ENCODE measurements at regions not wholly inside any gene's neighbourhood (a gene's known extent, or its start where the extent isn't known, plus 50 kb on each side); places are given as distances from the start of the nearest gene placed in this dataset.

GRCh38 chr10:36564433-36564832 is 561.0 kb upstream of the ANKRD30A start:
- no peak for DNase-seq (ENCODE audit: low read depth, low spot score)

GRCh38 chr10:36559412-36560400 is 565.7 kb upstream of the ANKRD30A start:
- H3K4me1 ChIP-seq (ENCODE audit: insufficient read depth, insufficient read length): no peaks in the 10 kb centered on the region
- DNase-seq (ENCODE audit: low read depth, low spot score): no peak
- H3K9ac ChIP-seq (ENCODE audit: insufficient read length, low read depth): no peak overlapping the region
- no peaks in the 10 kb centered on the region for H3K27me3 ChIP-seq (ENCODE audit: insufficient read depth, insufficient read length)
- TF ChIP-seq SUZ12 (IDR thresholded peaks at IDR 0.05; ENCODE audit: extremely low read depth, insufficient read depth, insufficient read length) (no peak), YY1 (IDR thresholded peaks at IDR 0.05; ENCODE audit: insufficient read depth, insufficient read length) (no peak), ZNF274 (IDR thresholded peaks at IDR 0.05; ENCODE audit: low read depth, low read length) (no peak)
- no peak overlapping the region for H3K4me3 ChIP-seq (ENCODE audit: insufficient read length, low read depth)
- H3K36me3 ChIP-seq (ENCODE audit: insufficient read depth, insufficient read length, low read length): no peaks in the 10 kb centered on the region
- no peaks in the 10 kb centered on the region for H3K9me3 ChIP-seq (ENCODE audit: insufficient read depth, low read length)

More at GRCh38 chr10:36564433-36564832, 561.0 kb upstream of the ANKRD30A start:
- no peak overlapping the region for H3K4me3 ChIP-seq (ENCODE audit: insufficient read length, low read depth)
- no peaks in the 10 kb centered on the region for H3K36me3 ChIP-seq (ENCODE audit: insufficient read depth, insufficient read length, low read length)
- H3K4me1 ChIP-seq (ENCODE audit: insufficient read depth, insufficient read length): no peaks in the 10 kb centered on the region
- H3K9me3 ChIP-seq (ENCODE audit: insufficient read depth, low read length): no peaks in the 10 kb centered on the region
- H3K27me3 ChIP-seq (ENCODE audit: insufficient read depth, insufficient read length): no peaks in the 10 kb centered on the region
- TF ChIP-seq YY1 (IDR thresholded peaks at IDR 0.05; ENCODE audit: insufficient read depth, insufficient read length): no peak
- no peak for TF ChIP-seq SUZ12 (IDR thresholded peaks at IDR 0.05; ENCODE audit: extremely low read depth, insufficient read depth, insufficient read length)
- no peak for TF ChIP-seq ZNF274 (IDR thresholded peaks at IDR 0.05; ENCODE audit: low read depth, low read length)
- no peak overlapping the region for H3K9ac ChIP-seq (ENCODE audit: insufficient read length, low read depth)

GRCh38 chr10:36556468-36556867 is 568.9 kb upstream of the ANKRD30A start:
- no peaks in the 10 kb centered on the region for H3K27me3 ChIP-seq (ENCODE audit: insufficient read depth, insufficient read length)
- H3K4me1 ChIP-seq (ENCODE audit: insufficient read depth, insufficient read length): no peaks in the 10 kb centered on the region
- H3K9ac ChIP-seq (ENCODE audit: insufficient read length, low read depth): no peak overlapping the region
- H3K4me3 ChIP-seq (ENCODE audit: insufficient read length, low read depth): no peak overlapping the region
- no peak for TF ChIP-seq YY1 (IDR thresholded peaks at IDR 0.05; ENCODE audit: insufficient read depth, insufficient read length)
- TF ChIP-seq SUZ12 (IDR thresholded peaks at IDR 0.05; ENCODE audit: extremely low read depth, insufficient read depth, insufficient read length): no peak
- no peak for TF ChIP-seq ZNF274 (IDR thresholded peaks at IDR 0.05; ENCODE audit: low read depth, low read length)
- H3K9me3 ChIP-seq (ENCODE audit: insufficient read depth, low read length): no peaks in the 10 kb centered on the region
- no peak for DNase-seq (ENCODE audit: low read depth, low spot score)
- H3K36me3 ChIP-seq (ENCODE audit: insufficient read depth, insufficient read length, low read length): no peaks in the 10 kb centered on the region

- DNase-seq (ENCODE audit: low read depth, low spot score): no peak
- Histone ChIP-seq H3K9me3 (ENCODE audit: insufficient read depth, low read length) (no peaks in the 10 kb centered on the region), H3K27me3 (ENCODE audit: insufficient read depth, insufficient read length) (no peaks in the 10 kb centered on the region), H3K9ac (ENCODE audit: insufficient read length, low read depth) (no peak overlapping the region), H3K4me1 (ENCODE audit: insufficient read depth, insufficient read length) (no peaks in the 10 kb centered on the region), H3K36me3 (ENCODE audit: insufficient read depth, insufficient read length, low read length) (no peaks in the 10 kb centered on the region), H3K4me3 (ENCODE audit: insufficient read length, low read depth) (no peak overlapping the region)
- TF ChIP-seq ZNF274 (IDR thresholded peaks at IDR 0.05; ENCODE audit: low read depth, low read length): no peak
- no peak for TF ChIP-seq SUZ12 (IDR thresholded peaks at IDR 0.05; ENCODE audit: extremely low read depth, insufficient read depth, insufficient read length)
- TF ChIP-seq YY1 (IDR thresholded peaks at IDR 0.05; ENCODE audit: insufficient read depth, insufficient read length): no peak
These were observed 570.4 kb upstream of the ANKRD30A start for GRCh38 chr10:36555036-36555435.

- Histone ChIP-seq H3K4me1 (ENCODE audit: insufficient read depth, insufficient read length) (no peaks in the 10 kb centered on the region), H3K9ac (ENCODE audit: insufficient read length, low read depth) (no peak overlapping the region), H3K9me3 (ENCODE audit: insufficient read depth, low read length) (no peaks in the 10 kb centered on the region), H3K36me3 (ENCODE audit: insufficient read depth, insufficient read length, low read length) (no peaks in the 10 kb centered on the region), H3K4me3 (ENCODE audit: insufficient read length, low read depth) (no peak overlapping the region), H3K27me3 (ENCODE audit: insufficient read depth, insufficient read length) (no peaks in the 10 kb centered on the region)
- TF ChIP-seq YY1 (IDR thresholded peaks at IDR 0.05; ENCODE audit: insufficient read depth, insufficient read length) (no peak), ZNF274 (IDR thresholded peaks at IDR 0.05; ENCODE audit: low read depth, low read length) (no peak), SUZ12 (IDR thresholded peaks at IDR 0.05; ENCODE audit: extremely low read depth, insufficient read depth, insufficient read length) (no peak)
- DNase-seq (ENCODE audit: low read depth, low spot score): no peak
These were observed 577.4 kb upstream of the ANKRD30A start for GRCh38 chr10:36547965-36548364.

- Histone ChIP-seq H3K4me1 (ENCODE audit: insufficient read depth, insufficient read length) (no peaks in the 10 kb centered on the region), H3K36me3 (ENCODE audit: insufficient read depth, insufficient read length, low read length) (no peaks in the 10 kb centered on the region), H3K9ac (ENCODE audit: insufficient read length, low read depth) (no peak overlapping the region), H3K4me3 (ENCODE audit: insufficient read length, low read depth) (no peak overlapping the region), H3K9me3 (ENCODE audit: insufficient read depth, low read length) (no peaks in the 10 kb centered on the region), H3K27me3 (ENCODE audit: insufficient read depth, insufficient read length) (no peaks in the 10 kb centered on the region)
- DNase-seq (ENCODE audit: low read depth, low spot score): no peak
- TF ChIP-seq SUZ12 (IDR thresholded peaks at IDR 0.05; ENCODE audit: extremely low read depth, insufficient read depth, insufficient read length): no peak
These were observed 582.9 kb upstream of the ANKRD30A start for GRCh38 chr10:36542493-36542892.

GRCh38 chr10:36540611-36541010 is 584.8 kb upstream of the ANKRD30A start:
- Histone ChIP-seq H3K9me3 (ENCODE audit: insufficient read depth, low read length) (no peaks in the 10 kb centered on the region), H3K9ac (ENCODE audit: insufficient read length, low read depth) (no peak overlapping the region), H3K36me3 (ENCODE audit: insufficient read depth, insufficient read length, low read length) (no peaks in the 10 kb centered on the region), H3K4me1 (ENCODE audit: insufficient read depth, insufficient read length) (no peaks in the 10 kb centered on the region), H3K4me3 (ENCODE audit: insufficient read length, low read depth) (no peak overlapping the region), H3K27me3 (ENCODE audit: insufficient read depth, insufficient read length) (no peaks in the 10 kb centered on the region)
- DNase-seq (ENCODE audit: low read depth, low spot score): no peak
- TF ChIP-seq ZNF274 (IDR thresholded peaks at IDR 0.05; ENCODE audit: low read depth, low read length) (no peak), SUZ12 (IDR thresholded peaks at IDR 0.05; ENCODE audit: extremely low read depth, insufficient read depth, insufficient read length) (no peak), YY1 (IDR thresholded peaks at IDR 0.05; ENCODE audit: insufficient read depth, insufficient read length) (no peak)

Measured in NT2/D1 (cell line).